ENCODE measurements at regions not wholly inside any gene's neighbourhood (a gene's known extent, or its start where the extent isn't known, plus 50 kb on each side); places are given as distances from the start of the nearest gene placed in this dataset.

GRCh38 chr4:151618858-151619257, 141.9 kb downstream of the GATB start:
- in situ Hi-C loops (cut with HindIII; ENCODE audit: low pct_unique_long_range_greater_than_20kb, low sequenced_read_pairs) (no loop called here), intact Hi-C loops (cut with micrococcal nuclease; ENCODE audit: unreplicated experiment) (no loop called here)
- CTCF ChIA-PET, result no interaction called here
- TF ChIP-seq TCF7L2 (IDR thresholded peaks at IDR 0.05; ENCODE audit: low read depth, low read length) (no peak), POLR2AphosphoS5 (IDR thresholded peaks at IDR 0.05; ENCODE audit: low read depth, low read length) (no peak), REST (IDR thresholded peaks at IDR 0.05; ENCODE audit: insufficient read depth in 1 of 2, low read depth in 2 of 2, low read length in 1 of 2) (no peak), SIN3A (IDR thresholded peaks at IDR 0.05; ENCODE audit: borderline replicate concordance, insufficient read depth, low read depth, low read length) (no peak), CTCF (IDR thresholded peaks at IDR 0.05) (no peak)
- H3K27ac ChIP-seq (ENCODE audit: low read length), result no peak overlapping the region
- no peaks in the 10 kb centered on the region for H3K9me3 ChIP-seq (ENCODE audit: control insufficient read depth, insufficient read depth, low read depth, low read length)
- ATAC-seq, result no peak
- H3K4me3 ChIP-seq (ENCODE audit: low read depth in 2 of 2, low read length in 2 of 2), result no peak overlapping the region
- H3K36me3 ChIP-seq (ENCODE audit: control insufficient read depth, insufficient read depth, low read length), result no peaks in the 10 kb centered on the region
- DNase-seq (ENCODE audit: low read depth, low spot score), result no peak
- BruUV-seq (replicated peaks), result no TSS peak
- H3K27me3 ChIP-seq (ENCODE audit: control insufficient read depth, insufficient read depth, low read length), result peaks cover 2% of the 10 kb centered on the region
- H3K4me1 ChIP-seq (ENCODE audit: control insufficient read depth, insufficient read depth, low read length), result no peaks in the 10 kb centered on the region
- POLR2A ChIA-PET, result no interaction called here

- Histone ChIP-seq H3K4me3 (ENCODE audit: low read depth in 2 of 2, low read length in 2 of 2) (no peak overlapping the region), H3K27me3 (ENCODE audit: control insufficient read depth, insufficient read depth, low read length) (peaks cover 2% of the 10 kb centered on the region), H3K36me3 (ENCODE audit: control insufficient read depth, insufficient read depth, low read length) (no peaks in the 10 kb centered on the region), H3K27ac (ENCODE audit: low read length) (no peak overlapping the region), H3K9me3 (ENCODE audit: control insufficient read depth, insufficient read depth, low read depth, low read length) (no peaks in the 10 kb centered on the region), H3K4me1 (ENCODE audit: control insufficient read depth, insufficient read depth, low read length) (no peaks in the 10 kb centered on the region)
- ChIA-PET POLR2A (no interaction called here), CTCF (no interaction called here)
- no peak for TF ChIP-seq CTCF (IDR thresholded peaks at IDR 0.05)
- no peak for TF ChIP-seq REST (IDR thresholded peaks at IDR 0.05; ENCODE audit: insufficient read depth in 1 of 2, low read depth in 2 of 2, low read length in 1 of 2)
- TF ChIP-seq POLR2AphosphoS5 (IDR thresholded peaks at IDR 0.05; ENCODE audit: low read depth, low read length), result no peak
- TF ChIP-seq TCF7L2 (IDR thresholded peaks at IDR 0.05; ENCODE audit: low read depth, low read length), result no peak
- no peak for TF ChIP-seq SIN3A (IDR thresholded peaks at IDR 0.05; ENCODE audit: borderline replicate concordance, insufficient read depth, low read depth, low read length)
- ATAC-seq, result no peak
- in situ Hi-C loops (cut with HindIII; ENCODE audit: low pct_unique_long_range_greater_than_20kb, low sequenced_read_pairs) (no loop called here), intact Hi-C loops (cut with micrococcal nuclease; ENCODE audit: unreplicated experiment) (no loop called here)
- DNase-seq (ENCODE audit: low read depth, low spot score), result no peak
- BruUV-seq (replicated peaks), result no TSS peak
Measured at GRCh38 chr4:151620066-151620465, 140.7 kb downstream of the GATB start.
